Dermis microvascular lymphatic vessel endothelial cell (primary cell): ENCODE measurements at regions not wholly inside any gene's neighbourhood (a gene's known extent, or its start where the extent isn't known, plus 50 kb on each side); places are given as distances from the start of the nearest gene placed in this dataset.

Source experiments
- DNase-seq, 2 donors: peaks; one replicate each; pipeline versions ENCODE4 v3.0.0 to v3.0.0-alpha.2; 2010; ENCODE audit warnings: low read depth in 2 of 2

DNA sequence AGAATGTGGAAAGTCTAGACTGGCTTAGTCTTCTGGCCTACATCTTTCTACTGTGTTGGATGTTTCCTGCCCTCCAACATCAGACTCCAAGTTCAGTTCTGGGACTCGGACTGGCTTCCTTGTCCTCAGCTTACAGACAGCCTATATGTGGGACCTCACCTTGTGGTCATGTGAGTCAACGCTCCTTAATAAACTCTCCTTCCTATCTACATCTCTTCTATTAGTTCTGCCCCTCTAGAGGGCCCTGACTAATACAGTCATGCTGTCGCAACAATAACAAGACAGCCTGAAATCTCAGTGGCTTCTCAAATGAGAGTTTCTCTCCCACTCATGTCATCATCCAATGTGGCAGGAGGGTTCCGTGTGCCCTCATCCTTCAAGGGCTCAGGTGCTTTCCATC, 347.8 kb downstream of the MZT1 start:
- no peak for DNase-seq

DNA sequence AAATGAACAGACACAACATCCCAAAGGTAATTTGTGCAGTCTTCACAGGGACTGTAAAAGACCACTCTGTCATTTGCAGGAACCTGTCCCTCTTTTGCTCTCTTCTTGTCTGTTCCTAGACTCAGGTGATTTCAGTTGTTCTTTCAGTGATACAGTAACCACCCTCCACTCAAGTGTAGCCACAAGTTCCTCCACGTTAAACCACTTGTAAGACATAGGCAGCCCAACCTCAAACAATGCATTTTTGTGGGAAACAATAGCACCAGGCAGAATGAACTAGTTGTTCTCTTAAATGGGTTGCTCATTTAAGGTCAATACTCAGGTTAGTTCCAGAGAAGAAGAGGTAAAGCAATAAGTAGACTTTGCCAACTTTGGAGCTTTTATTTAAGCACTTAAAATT, 359.4 kb downstream of the MZT1 start:
- DNase-seq, result no peak

DNA sequence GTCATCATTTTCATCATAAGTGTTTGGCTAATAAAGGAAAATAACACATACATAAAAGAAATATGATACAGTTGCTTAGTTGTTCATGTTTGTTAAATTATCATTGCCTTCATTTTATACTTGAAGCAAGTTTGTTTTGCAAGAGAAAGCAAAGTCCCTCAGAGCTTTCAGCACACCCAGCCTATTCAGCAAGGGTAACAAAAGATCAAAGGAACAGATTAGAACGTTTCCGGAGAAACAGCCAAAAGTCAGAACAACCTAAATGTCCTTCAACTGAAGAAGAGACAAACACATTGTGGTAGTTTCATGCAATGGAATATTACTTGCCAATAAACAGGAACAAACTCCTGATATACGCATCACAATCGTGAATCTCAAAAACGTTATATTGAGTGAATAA, 380.7 kb downstream of the MZT1 start:
- DNase-seq, result no peak

DNA sequence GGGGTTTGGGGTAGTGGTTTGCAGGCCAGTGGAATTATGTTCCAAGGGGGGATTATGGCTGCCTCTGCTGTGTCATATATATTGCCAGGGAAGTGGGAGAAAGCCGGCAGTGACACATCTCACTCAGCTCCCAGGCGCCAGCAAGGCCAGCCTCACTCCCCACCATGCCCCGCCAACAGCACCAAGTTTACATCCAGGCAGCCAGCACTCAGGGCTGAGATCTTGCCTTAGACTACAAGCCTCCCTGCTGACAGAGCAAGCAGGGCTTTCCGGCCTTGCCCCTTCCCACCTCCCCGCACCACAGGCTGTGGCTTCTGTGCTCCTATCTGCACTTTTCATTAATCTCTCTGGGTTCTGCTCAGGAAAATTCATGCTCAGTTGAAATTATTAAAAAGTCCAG, 385.1 kb downstream of the MZT1 start:
- no peak for DNase-seq

DNA sequence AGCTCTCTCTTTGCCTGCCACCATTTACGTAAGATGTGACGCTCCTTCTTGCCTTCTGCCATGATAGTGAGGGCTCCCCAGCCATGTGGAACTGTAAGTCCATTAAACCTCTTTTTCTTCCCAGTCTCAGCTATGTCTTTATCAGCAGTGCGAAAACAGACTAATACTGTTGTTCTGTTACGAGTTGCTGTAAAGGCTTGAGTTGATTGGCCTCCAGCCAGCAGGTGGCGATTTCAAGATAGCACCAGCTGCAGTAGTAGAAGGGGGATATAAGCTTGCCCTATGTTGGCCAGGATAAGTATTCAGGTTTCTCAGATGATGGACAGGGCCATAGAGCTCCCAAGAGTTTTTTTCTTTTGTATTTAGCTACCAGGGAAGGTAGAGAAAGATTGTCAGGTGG, 385.5 kb downstream of the MZT1 start:
- no peak for DNase-seq

DNA sequence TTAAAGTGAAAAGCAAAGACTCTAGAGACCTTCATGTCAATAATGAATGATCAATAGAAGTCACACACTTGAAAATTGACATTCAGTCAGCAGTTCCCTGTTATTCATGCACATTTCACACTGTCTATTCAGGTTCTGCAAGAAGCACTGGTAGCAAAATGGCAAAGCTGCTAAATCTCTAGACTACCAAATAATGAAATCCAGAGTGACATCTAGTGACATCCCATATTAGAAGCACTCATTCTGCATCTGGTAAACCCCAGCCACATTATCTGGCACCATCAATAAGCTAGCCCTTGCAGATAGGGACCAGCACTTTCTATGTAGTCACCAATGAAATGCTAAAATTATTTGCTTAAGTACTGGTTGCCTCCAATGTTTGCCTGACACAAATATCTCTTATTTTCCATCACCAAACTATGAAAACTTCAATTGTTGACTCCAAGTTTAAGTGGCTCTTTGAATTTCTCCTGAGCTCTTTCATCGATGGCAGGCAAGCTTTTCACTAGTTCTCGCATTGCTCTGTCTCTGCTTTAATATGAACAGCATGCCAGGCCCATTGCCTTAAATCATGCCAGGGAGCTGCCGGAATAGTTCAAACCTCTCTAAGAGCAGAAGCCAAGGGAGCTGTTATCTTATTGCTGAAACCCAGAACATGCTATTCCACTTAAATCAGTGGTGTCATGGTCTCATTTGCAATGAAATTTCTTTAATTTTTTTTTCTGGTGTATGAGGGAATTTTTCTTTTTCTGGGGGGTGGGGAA, 409.9 kb downstream of the MZT1 start:
- no peak for DNase-seq

DNA sequence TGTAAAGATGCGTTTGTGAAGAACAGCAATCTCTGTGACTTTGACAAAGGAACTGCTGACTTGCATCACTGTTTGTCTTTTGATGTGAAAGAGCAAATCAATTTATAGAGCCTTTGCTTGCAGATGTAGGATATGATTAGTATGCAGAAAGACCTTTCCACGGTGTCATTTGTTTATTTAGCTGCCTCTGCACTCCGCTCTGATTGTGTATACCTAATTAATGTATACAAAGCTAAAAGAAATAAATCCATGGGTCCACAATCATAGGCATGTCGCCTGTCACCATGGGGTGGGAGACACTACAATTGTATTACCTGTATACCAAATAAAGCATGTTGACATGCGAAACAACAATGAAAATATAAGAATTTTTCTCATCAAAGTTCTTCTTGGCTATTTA, 410.7 kb downstream of the MZT1 start:
- no peak for DNase-seq

DNA sequence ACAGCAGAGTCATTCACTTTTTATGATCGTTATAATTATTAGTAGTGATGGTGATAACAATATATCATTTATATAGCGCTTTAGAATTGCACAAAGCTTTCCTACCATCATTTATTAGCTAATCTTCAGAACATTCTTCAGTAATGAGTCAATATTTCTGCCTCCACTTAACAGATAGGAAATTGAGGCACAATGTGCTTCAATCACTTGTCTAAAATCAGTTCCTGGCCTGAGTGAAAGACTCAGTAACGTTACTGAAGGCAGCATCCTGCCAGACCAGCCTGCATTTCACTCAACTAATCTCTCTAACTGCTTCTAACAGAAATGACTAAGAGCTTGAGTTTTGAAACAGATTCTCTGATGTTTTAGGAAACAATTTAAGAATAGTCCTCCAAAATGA, 412.1 kb downstream of the MZT1 start:
- DNase-seq, result no peak

DNA sequence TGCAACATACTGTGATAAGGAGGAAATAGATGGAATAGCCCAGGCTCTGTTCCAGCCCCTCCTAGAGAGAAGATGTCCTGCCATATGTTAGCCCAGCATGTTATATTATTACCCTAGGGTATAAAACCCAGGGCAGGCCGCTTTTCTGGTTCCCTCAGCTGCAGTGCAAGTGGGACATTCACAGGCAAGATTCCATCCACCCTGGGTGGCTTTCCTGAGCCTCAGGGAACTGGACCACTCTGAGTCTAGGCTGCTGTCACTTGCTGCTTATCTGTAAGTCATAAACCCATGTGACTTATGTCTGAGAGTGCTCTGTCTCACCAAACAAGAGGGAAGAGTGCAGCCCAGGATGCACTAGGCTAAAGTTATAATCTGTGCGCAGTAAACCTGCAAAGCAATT, 413.2 kb downstream of the MZT1 start:
- no peak for DNase-seq

DNA sequence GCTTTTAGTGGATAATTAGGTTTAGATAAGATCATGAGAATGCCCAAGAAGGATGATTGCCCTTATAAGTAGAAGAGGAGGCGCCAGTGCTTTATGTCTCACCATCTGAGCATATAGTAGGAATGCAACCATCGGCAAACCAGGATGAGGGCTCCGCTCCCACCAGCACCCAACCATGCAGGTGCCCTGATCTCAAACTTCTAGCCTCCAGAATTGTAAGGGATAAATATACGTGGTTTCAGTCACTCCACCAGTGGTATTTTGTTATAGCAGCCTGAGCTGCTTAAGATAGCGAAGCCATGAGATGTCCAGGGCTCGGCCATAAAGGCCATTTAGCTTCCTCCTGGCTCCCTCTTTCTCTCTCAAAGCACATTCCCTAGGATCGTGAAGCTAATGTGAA, 413.9 kb downstream of the MZT1 start:
- DNase-seq, result no peak

DNA sequence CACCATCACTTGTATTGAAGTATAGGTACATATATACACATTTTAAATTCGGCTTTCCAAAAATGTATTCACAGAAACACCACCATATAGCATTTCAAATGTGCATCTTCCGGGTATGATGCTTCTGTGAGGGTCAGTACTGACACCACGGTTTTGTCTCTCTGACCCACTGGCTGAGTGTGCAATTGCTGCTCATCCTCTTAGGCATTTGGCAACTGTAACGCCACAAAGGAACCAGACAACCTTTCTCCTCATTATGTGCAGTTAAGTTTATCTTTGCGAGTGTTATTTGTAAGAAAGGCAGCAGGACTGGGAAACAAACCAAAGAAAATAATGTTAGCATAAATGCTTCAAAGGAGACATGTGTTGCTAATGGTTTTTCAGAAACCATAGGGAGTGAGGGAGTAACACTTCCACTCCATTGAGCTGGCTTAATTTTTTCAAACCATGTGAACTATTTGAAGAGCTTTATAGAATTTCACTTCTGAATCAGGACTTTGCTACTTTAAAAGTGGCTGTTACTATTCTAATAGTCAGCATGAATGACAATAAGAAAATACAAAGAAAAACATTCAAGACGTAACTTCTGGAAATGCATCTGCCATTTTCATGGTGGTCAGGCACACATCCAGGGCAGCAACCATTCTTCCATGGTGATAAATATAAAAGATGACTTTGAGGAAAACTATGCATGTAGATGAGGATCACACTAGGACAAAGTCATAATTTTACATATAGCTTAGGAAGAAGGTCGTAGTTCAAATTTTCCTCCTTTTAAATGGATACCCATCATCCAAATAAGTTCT, 423.3 kb downstream of the MZT1 start:
- no peak for DNase-seq

DNA sequence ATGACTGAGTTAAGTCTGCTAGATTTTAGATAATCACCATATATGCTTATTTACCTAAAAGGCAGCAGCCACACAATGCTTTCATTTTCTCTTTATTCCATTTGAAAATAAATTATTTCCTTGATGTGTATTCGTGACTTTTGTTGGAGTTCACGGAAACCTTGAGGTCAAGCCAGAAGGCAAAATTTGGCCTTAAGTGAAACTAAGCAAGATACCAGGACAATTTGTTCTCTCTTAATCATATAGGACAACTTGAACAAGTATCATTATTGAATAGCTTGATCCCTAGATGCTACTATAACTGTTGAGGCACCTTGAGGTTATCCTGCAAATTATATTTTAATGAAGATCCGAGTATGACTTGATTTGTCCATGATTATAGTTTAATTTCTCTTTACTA, 429.2 kb upstream of the DACH1 start:
- no peak for DNase-seq

DNA sequence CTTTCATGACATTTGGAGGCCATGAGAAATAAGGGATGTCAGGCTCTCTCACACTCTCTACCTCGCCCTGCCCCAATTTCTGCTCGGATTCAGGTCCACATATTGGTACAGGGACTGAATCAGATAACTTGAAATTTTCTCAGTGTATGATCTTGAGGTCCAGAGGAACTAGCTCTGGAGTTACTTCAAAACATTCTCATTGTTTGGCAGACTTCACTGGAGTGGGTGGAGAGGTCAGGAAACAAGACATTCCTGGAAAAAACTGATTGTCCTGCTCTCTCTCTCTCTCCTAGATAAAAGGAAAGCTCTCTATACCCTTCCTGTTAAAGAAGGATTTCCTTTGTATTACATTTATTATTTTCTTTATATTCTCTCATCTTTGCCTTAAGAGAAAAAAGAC, 428.1 kb upstream of the DACH1 start:
- DNase-seq, result peak in 1 of 2 donors; percentile 41

DNA sequence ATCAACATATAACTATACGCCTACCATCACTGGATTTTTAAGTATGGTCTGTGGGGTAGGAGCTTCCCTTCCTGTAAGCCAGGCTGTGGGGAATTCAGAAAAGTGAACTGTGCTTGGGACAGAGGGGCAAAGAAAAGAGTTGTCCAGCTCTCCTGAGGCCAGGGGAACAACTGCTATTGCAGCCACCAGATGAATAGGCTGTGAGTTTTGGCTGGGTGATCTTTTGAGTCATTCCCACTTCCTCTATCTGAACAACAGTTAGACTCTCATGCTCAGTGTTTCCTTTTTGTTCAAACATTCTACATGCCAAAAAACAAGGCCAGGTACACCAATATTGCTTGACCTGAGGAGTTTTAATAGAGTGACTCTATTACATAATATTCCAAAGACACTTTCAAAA, 426.2 kb upstream of the DACH1 start:
- DNase-seq, result no peak

DNA sequence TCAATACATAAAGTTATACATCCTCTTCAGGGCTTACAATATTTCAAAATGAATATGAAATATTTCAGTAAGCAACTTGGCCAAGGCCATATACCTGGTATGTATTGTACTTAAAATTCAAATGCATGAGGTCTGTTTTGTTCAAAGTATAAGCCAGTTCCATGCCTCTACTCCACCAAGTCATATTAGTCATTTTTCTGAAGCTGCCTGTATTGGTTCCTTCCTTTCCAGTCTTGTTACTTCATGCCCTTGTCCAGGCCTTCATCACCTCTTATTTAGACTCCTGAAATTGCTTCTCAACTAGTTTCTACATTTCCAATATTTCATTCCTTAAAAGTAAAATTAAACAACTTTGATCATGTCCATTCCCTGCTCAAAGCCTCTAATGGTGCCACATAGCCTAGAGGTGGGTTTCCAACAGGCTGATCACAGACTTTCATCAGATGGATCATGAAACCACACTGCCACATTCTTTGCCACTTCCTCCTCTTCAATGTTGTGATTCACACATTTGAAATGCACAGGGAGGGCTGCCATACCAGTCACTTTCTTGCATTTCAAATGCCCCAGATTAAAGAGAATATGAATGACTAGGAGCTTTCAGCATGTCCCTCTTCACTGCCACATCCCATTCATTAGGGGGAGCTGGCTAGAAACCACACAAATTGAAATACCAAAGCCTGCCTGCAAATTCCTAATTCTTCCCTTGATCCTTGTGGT, 424.1 kb upstream of the DACH1 start:
- DNase-seq, result no peak

DNA sequence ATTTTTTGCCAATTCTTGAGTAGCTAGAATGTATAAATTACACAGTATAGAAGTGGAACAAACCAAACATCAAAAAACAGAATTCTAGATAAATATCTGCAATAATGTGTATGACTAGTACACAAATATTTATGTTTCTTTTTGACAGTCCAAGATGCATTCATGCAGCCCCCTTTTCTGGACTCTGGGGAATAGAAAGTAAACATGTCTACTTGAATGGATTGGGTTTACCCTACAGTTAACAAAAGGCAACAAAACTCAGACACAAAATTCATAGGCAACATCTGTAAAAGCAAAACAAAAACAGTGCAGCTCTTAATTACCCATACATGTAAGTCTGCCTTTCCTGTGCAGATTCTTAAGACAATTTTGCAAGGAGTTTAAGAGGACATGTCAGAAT, 419.4 kb upstream of the DACH1 start:
- DNase-seq, result no peak

DNA sequence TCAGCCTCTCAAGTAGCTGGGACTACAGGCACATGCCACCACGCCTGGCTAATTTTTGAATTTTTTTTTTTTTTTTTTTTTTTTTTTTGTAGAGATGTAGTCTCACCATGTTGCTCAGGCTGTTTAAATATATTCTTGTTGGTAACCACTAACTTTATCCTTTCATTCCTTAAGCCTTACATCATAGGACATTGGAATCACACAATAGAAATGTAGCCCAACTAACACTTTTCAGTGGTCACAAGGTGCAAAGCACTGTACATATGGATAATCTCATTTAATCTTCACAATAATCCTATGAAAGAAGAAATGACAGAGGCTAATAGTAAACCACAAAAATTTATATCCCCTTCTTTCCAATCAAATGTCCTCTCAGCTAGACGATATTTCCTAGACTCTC, 417.8 kb upstream of the DACH1 start:
- no peak for DNase-seq

DNA sequence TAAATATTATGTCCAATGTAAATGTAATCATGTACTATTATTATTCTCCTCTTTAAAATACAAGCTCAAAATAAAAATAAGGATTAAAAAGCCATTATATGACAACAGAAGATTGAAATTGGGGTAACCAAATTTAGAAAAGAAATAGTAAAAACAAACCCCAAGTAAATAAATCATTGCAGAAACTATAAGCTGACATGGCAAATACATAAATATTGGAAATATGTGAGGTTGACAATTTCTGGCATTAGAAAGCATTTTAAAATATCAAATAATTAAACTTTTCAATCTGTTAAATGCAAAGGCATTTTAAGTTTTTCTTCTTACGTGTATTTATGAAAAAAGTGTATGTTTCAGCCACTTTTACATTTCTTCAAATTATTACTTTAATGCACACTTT, 394.7 kb upstream of the DACH1 start:
- DNase-seq, result no peak

DNA sequence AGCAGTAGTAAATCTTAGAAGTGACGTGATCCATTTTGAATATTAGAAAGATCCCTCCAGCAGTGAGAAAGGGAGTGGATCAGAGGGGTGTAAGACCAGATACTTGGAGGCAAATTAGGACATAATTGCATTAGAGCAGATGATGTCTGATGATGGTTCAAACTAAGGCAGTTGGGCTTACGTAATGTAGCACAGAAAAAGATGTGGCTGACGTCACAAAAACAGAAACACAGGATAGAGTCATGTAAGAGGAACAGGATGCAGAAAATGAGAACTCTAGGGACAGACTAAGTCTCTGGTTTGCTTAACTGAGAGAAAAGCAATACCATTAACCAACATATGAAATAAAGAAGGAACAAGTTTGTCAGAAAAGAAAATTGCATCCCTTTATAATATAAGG, 392.5 kb upstream of the DACH1 start:
- no peak for DNase-seq

DNA sequence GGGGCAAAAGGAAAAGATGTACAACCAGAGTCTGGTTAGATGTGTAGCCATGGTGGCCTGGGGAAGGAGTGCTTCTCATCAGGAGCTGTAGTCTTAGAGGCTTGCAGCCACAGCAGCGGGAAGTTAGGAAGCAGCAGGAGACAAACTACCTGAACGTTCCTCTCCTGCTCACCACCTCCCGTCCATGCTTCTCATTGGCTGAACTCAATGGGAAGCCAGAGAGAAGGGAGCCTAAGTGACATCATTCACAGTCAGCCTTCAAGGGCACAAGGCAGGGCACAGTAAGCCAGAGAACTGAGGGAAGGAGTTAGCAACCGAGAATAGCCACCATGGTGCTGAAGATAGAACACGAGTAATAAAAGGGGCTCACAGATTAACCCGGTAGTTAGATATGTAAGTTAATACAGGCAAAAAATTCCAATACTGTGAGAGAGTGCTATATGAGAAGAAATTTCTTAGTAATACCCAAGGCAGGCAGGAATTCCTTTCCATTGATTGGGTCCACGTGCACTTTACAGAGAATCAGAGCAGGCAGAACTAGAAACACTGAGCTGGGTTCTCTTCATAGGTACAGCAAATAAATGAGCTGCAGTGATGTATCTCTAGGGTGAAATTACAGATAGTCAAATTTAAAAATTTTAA, 391.5 kb upstream of the DACH1 start:
- DNase-seq, result no peak

DNA sequence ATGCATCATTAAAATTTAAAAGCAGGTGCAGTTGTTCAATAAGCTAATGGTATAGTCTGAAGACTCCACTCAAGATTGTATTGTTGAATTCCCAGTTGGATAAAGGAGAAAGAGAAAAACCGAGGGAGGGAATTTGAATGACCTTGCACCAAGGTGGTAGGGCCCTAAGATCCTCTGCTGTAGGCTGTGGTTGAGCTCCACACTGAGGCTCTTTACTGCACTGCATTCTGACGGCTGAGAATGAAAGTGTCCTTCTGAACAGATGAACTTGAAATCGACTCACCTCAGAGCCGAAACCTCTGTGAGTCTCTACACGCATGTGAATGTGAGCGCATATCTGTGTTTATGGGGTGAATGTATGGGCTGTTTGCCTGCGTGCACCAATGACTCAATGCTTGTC, 388.9 kb upstream of the DACH1 start:
- peak in 1 of 2 donors; percentile 33 for DNase-seq

DNA sequence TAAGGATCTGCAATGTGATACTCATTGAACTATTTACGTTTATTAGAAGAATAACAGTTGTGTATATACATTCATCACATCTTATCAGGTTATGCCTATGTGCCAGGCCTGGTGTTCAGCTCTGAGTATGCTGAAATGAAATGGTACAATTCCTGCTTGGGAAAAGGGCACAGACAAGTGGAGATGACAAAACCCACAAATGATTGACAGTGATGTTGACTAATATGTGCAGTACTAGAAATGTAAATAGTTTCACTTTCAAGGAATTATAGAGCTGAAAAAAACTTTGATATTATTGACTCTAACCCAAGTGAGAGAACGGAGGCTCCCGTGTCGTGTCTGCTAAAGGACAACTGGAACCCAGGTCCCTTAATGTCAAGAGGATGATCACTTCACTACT, 386.8 kb upstream of the DACH1 start:
- DNase-seq, result no peak
